Uterus (tissue), 2 donors: ENCODE measurements at regions not wholly inside any gene's neighbourhood (a gene's known extent, or its start where the extent isn't known, plus 50 kb on each side); places are given as distances from the start of the nearest gene placed in this dataset.

Experiments
- POLR2A ChIP-seq, 2 donors: fragments of 450-650 bp; IDR thresholded peaks; one replicate each; pipeline ENCODE4 v1.6.1; 2016; ENCODE audit warnings: antibody characterized with exemption in 2 of 2, mild to moderate bottlenecking in 1 of 2, moderate library complexity in 1 of 2
- TF ChIP-seq, protein P1 (sequence below), 4 experiments: fragments of 200-600 bp in 2 of 4; fragments of 450-650 bp in 2 of 4; sonication (generic) in 2 of 4; IDR thresholded peaks; one replicate each; pipeline ENCODE4 v1.5.1; 2016 to 2019; ENCODE audit warnings: antibody characterized with exemption in 4 of 4, mild to moderate bottlenecking in 2 of 4, moderate library complexity in 1 of 4

DNA sequence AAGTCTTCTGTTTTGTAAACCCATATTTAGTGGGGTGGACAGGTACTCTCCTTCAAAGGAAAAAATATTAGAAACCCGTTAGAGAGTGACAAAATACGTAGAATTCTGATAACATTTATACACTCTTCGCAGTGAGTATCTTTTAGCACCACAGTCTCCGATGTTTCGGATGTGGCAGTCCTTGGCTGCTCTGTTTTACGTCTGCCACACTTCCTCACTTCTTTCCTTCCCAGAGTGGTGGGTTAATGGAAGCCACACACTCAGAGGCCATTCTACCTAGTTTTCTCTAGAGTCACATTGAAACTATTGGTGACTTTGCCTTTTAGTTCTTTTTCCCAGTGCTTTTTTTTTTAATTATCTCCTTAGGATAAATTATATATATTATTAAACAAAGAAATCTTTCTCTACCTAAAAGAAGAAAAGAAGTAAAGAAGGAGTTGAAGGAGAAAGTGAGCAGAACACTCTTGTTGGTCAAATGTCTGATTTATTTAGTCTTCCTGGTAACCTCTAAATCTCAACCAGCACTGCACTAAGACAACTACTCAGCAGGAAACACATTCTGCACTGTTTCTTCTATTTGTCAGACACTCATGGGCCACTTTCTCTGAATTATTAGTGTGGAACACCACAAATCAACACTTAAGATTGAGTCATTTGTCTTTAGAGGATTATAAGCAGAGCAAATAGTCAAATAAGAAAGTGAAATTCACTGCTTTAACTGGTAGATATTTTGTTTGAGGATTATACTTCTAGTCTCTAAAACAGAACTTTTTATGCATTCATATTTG lies 451.3 kb upstream of the TMEFF2 start:
- TF ChIP-seq, protein P1, sequence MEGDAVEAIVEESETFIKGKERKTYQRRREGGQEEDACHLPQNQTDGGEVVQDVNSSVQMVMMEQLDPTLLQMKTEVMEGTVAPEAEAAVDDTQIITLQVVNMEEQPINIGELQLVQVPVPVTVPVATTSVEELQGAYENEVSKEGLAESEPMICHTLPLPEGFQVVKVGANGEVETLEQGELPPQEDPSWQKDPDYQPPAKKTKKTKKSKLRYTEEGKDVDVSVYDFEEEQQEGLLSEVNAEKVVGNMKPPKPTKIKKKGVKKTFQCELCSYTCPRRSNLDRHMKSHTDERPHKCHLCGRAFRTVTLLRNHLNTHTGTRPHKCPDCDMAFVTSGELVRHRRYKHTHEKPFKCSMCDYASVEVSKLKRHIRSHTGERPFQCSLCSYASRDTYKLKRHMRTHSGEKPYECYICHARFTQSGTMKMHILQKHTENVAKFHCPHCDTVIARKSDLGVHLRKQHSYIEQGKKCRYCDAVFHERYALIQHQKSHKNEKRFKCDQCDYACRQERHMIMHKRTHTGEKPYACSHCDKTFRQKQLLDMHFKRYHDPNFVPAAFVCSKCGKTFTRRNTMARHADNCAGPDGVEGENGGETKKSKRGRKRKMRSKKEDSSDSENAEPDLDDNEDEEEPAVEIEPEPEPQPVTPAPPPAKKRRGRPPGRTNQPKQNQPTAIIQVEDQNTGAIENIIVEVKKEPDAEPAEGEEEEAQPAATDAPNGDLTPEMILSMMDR (IDR thresholded peaks at IDR 0.05), result no peak
- TF ChIP-seq POLR2A (IDR thresholded peaks at IDR 0.05), result no peak
